ENCODE measurements at regions not wholly inside any gene's neighbourhood (a gene's known extent, or its start where the extent isn't known, plus 50 kb on each side); places are given as distances from the start of the nearest gene placed in this dataset.
A peak's percentile ranks its signal among the peaks of the same experiment; 100 is the strongest.

DNA sequence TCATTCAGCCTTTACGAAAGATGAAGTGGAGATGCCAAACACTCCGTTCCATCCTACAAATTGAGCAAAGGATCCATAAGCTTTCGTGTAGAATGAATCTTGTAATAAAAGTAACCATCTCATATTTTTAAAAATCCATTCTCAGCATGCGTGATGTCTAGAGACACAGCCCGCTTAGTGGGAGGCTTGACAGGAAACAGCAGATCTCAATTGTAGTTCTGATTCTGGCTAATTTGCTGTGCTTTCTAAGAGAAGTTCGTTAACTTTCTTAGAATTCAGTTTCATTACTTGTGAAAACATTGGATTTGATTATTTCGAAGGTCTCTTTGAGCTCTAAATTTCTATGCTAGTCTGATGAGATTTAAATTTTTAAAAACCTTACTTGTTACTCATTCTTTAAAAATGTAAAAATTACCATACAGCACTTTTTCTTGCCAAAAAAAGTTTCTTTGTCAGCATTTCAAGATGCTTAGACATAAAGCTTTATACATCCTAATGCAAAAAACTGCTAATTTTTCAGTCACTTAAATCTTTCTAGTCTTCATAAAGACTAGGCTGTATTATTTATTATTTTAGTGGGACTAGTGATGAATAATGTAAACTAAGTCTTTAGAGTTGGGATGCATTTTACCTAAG, 66.9 kb upstream of the NEIL3 start:
- no peak overlapping the region for H3K27ac ChIP-seq
- no peak for DNase-seq (ENCODE audit: low read depth in 1 of 2, low spot score in 1 of 2)
- no peaks in the 10 kb centered on the region for H3K27me3 ChIP-seq
- no peaks in the 10 kb centered on the region for H3K9me3 ChIP-seq (ENCODE audit: low read depth)
- H3K36me3 ChIP-seq = no peaks in the 10 kb centered on the region
- H3K4me3 ChIP-seq = no peak overlapping the region
- no peaks in the 10 kb centered on the region for H3K4me1 ChIP-seq (ENCODE audit: low read depth)
- no peak for TF ChIP-seq CTCF (IDR thresholded peaks at IDR 0.05; ENCODE audit: low read depth, low read length)

- Histone ChIP-seq H3K27ac (no peak overlapping the region), H3K27me3 (no peaks in the 10 kb centered on the region), H3K4me3 (no peak overlapping the region), H3K36me3 (no peaks in the 10 kb centered on the region), H3K9me3 (ENCODE audit: low read depth) (no peaks in the 10 kb centered on the region), H3K4me1 (ENCODE audit: low read depth) (peaks cover 3% of the 10 kb centered on the region)
- TF ChIP-seq CTCF (IDR thresholded peaks at IDR 0.05; ENCODE audit: low read depth, low read length) = no peak
- DNase-seq (ENCODE audit: low read depth in 1 of 2, low spot score in 1 of 2) = no peak
These were observed 62.8 kb upstream of the NEIL3 start for GRCh38 chr4:177246641-177247584.

GRCh38 chr4:177250056-177250696, 59.5 kb upstream of the NEIL3 start:
- Histone ChIP-seq H3K4me1 (ENCODE audit: low read depth) (peaks cover 3% of the 10 kb centered on the region), H3K4me3 (no peak overlapping the region), H3K27ac (no peak overlapping the region), H3K9me3 (ENCODE audit: low read depth) (no peaks in the 10 kb centered on the region), H3K27me3 (no peaks in the 10 kb centered on the region), H3K36me3 (no peaks in the 10 kb centered on the region)
- peak; percentile 99 for TF ChIP-seq CTCF (IDR thresholded peaks at IDR 0.05; ENCODE audit: low read depth, low read length)
- peak; percentile 79 to 83 for DNase-seq (ENCODE audit: low read depth in 1 of 2, low spot score in 1 of 2)

DNA sequence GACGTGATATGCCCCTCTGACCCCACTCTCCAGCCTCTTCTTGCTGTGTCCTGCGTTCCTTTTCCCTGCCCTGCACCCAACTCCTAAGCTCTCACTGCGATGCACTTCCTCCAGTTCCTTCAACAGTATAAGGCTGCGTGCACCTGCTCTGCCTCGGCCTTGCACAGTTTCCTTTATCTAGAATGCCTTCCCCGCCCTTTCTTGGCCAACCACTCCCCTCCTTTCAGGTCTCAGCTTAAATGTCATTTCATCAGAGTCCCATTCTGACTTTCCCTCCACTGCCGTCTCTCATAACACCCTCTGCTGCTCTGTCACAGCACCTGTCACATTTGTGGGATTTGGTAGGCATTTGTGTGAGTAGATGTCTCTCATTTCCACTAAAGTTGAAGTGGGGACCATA, 58.4 kb upstream of the NEIL3 start:
- Histone ChIP-seq H3K9me3 (ENCODE audit: low read depth) (no peaks in the 10 kb centered on the region), H3K4me1 (ENCODE audit: low read depth) (peaks cover 3% of the 10 kb centered on the region), H3K27me3 (no peaks in the 10 kb centered on the region), H3K4me3 (no peak overlapping the region), H3K36me3 (no peaks in the 10 kb centered on the region), H3K27ac (no peak overlapping the region)
- TF ChIP-seq CTCF (IDR thresholded peaks at IDR 0.05; ENCODE audit: low read depth, low read length) = no peak
- no peak for DNase-seq (ENCODE audit: low read depth in 1 of 2, low spot score in 1 of 2)

DNA sequence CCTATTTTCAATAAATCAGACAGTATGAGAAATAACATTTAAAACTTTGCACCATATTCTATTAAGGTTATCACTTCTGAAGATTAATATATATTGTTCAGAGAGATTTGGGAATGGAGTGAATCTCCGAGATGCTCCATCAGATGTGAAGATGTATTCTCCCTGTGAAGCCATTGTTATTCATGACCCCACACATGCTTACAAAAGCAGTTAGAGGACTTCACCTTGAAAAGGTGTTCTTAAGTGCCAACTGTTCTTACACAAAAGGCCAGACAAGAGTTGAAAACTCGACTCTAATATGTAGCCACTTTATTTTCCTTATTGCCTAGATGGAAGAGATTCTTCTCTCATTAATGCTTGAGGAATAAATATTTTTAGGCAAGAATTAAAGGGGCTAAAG, 54.3 kb upstream of the NEIL3 start:
- Histone ChIP-seq H3K36me3 (no peaks in the 10 kb centered on the region), H3K27ac (no peak overlapping the region), H3K9me3 (ENCODE audit: low read depth) (no peaks in the 10 kb centered on the region), H3K4me1 (ENCODE audit: low read depth) (peaks cover 1% of the 10 kb centered on the region), H3K27me3 (no peaks in the 10 kb centered on the region), H3K4me3 (no peak overlapping the region)
- TF ChIP-seq CTCF (IDR thresholded peaks at IDR 0.05; ENCODE audit: low read depth, low read length) = no peak
- DNase-seq (ENCODE audit: low read depth in 1 of 2, low spot score in 1 of 2) = no peak
